Eye (tissue), 1 donor: ENCODE measurements at regions not wholly inside any gene's neighbourhood (a gene's known extent, or its start where the extent isn't known, plus 50 kb on each side); places are given as distances from the start of the nearest gene placed in this dataset.
A peak's percentile ranks its signal among the peaks of the same experiment; 100 is the strongest.
"Not testable (repeated sequence)": the region's sequence is repeated elsewhere in the genome, so short reads cannot be mapped to it uniquely, and the experiment has no call there.

Source experiments
- DNase-seq: peaks from one replicate; pipeline ENCODE4 v3.0.0-alpha.2; 2015

- DNase-seq: no peak
These were observed 122.4 kb upstream of the SMURF2 start for GRCh38 chr17:64784353-64785010.

- no peak for DNase-seq
These were observed 121.6 kb upstream of the SMURF2 start for GRCh38 chr17:64783556-64784352.

GRCh38 chr17:64783031-64783461 lies 120.9 kb upstream of the SMURF2 start:
- DNase-seq: no peak

- DNase-seq: no peak
These were observed 119.9 kb upstream of the SMURF2 start for GRCh38 chr17:64781810-64782555.

GRCh38 chr17:64781014-64781756 lies 119.1 kb upstream of the SMURF2 start:
- DNase-seq: peak; percentile 41

GRCh38 chr17:64780096-64781013 lies 118.2 kb upstream of the SMURF2 start:
- DNase-seq: peak; percentile 66

GRCh38 chr17:64779376-64780095 lies 117.4 kb upstream of the SMURF2 start:
- DNase-seq: peak; percentile 54

- not testable (repeated sequence) for DNase-seq
These were observed 116.9 kb upstream of the SMURF2 start for GRCh38 chr17:64779098-64779375.

GRCh38 chr17:64778240-64779097 lies 116.4 kb upstream of the SMURF2 start:
- peak; percentile 63 for DNase-seq

GRCh38 chr17:64777415-64778239 lies 115.5 kb upstream of the SMURF2 start:
- peak; percentile 66 for DNase-seq

GRCh38 chr17:64776720-64777414 lies 114.8 kb upstream of the SMURF2 start:
- DNase-seq: peak; percentile 92

- DNase-seq: no peak
These were observed 113.8 kb upstream of the SMURF2 start for GRCh38 chr17:64775701-64776570.

- DNase-seq: no peak
These were observed 112.9 kb upstream of the SMURF2 start for GRCh38 chr17:64774888-64775540.

- peak; percentile 55 for DNase-seq
These were observed 112.0 kb upstream of the SMURF2 start for GRCh38 chr17:64773836-64774761.

- no peak for DNase-seq
These were observed 111.3 kb upstream of the SMURF2 start for GRCh38 chr17:64773386-64773835.

- no peak for DNase-seq
These were observed 110.8 kb upstream of the SMURF2 start for GRCh38 chr17:64772845-64773299.
